Esophagus (tissue), 2 donors: ENCODE measurements at regions not wholly inside any gene's neighbourhood (a gene's known extent, or its start where the extent isn't known, plus 50 kb on each side); places are given as distances from the start of the nearest gene placed in this dataset.
"Not testable (repeated sequence)": the region's sequence is repeated elsewhere in the genome, so short reads cannot be mapped to it uniquely, and the experiment has no call there.

ENCODE experiments used
- H3K27ac ChIP-seq, 2 donors: one replicate each; pipeline ENCODE4 v1.5.1; 2013; ENCODE audit warnings: low read depth in 2 of 2, mild to moderate bottlenecking in 2 of 2, inconsistent platforms in 1 of 2, low read length in 1 of 2, moderate library complexity in 1 of 2
- H3K27me3 ChIP-seq, 2 donors: one replicate each; pipeline ENCODE4 v1.6.1; 2013; ENCODE audit warnings: low read length in 2 of 2, control low read depth in 1 of 2, mild to moderate bottlenecking in 1 of 2; ENCODE audit not compliant: insufficient read depth in 2 of 2, control insufficient read depth in 1 of 2
- H3K36me3 ChIP-seq, 2 donors: one replicate each; pipeline ENCODE4 v1.6.1; 2013; ENCODE audit warnings: low read length in 1 of 2; ENCODE audit not compliant: control insufficient read depth in 2 of 2, insufficient read depth in 2 of 2
- H3K4me1 ChIP-seq, 2 donors: one replicate each; pipeline ENCODE4 v1.6.1; 2013; ENCODE audit warnings: low read length in 1 of 2; ENCODE audit not compliant: control insufficient read depth in 2 of 2, insufficient read depth in 2 of 2
- H3K4me3 ChIP-seq, 2 donors: one replicate each; pipeline ENCODE4 v1.5.1; 2013; ENCODE audit warnings: low read length in 2 of 2, mild to moderate bottlenecking in 2 of 2, low read depth in 1 of 2, moderate library complexity in 1 of 2
- H3K9me3 ChIP-seq, 2 donors: one replicate each; pipeline ENCODE4 v1.6.1; 2013; ENCODE audit warnings: mild to moderate bottlenecking in 2 of 2, low read depth in 1 of 2, low read length in 1 of 2, moderate library complexity in 1 of 2; ENCODE audit not compliant: control insufficient read depth in 2 of 2, insufficient read depth in 1 of 2
- WGBS, 2 donors: extraction: QIAGEN DNeasy Blood & Tissue Kit; methylation state at CpG; one replicate each; pipeline ENCODE4 v1.1.7; 2013; 5-methylcytosine and 5-hydroxymethylcytosine counted together
- donor health status: healthy with polysubstance abuse.
- donor health status: Bipolar disorder and iron deficiency.

DNA sequence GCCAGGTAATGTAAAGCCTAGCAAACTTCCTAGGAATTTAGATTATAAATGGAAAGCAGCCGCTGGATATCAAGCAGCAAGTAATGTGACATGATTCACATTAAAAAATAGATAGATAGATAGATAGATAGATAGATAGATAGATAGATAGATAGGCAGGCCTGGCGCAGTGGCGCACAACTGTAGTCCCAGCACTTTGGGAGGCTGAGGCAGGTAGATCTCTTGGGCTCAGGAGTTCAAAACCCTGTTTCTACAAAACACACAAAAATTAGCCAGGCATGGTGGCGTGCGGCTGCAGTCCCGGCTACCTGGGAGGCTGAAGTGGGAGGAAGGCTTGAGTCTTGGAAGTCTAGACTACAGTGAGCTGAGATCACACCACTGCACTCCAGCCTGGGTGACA is 236.9 kb downstream of the SLITRK6 start:
- no peaks in the 10 kb centered on the region for H3K27me3 ChIP-seq
- H3K27ac ChIP-seq, result no peak overlapping the region
- no peaks in the 10 kb centered on the region for H3K4me1 ChIP-seq
- no peaks in the 10 kb centered on the region for H3K9me3 ChIP-seq
- no peaks in the 10 kb centered on the region for H3K36me3 ChIP-seq
- H3K4me3 ChIP-seq, result no peak overlapping the region
- WGBS, 2 donors, result 94 to 97% methylated on average over 6 of the region's 6 CpGs

DNA sequence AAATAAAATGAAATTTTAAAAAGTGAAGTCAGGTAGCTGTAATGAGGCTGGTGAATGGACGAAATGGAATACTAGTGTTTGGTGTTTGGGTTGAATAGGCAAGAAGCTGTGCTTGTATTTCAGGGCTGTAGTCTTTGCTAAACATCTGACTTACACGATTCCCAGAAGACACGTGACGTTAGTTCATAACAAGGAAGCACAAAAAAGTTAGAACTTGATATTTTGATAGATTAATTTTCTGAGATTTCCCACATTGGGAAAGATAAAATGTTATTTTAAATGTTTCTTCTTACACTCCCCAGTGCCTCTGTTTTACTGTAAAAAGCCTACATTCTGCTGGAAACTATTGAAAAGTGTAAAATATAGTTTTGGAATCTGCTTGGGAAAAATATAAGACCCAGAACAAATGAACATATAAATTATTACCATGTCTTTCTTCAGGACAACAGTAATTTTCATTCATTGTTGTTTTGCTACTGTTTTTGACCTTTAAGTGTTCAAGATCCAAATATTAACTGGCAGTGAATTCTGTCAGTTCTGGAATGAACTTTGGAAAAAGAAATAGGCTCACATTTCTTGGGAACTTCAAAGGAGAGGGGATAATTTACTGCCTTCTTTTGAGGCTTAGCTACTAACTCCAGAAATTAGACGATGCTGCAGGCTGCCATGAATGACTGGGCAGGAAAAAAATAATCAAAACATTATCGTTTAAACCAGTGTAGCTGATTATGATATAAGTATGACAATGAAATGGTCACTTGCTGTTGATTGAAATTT is 241.3 kb downstream of the SLITRK6 start:
- Histone ChIP-seq H3K27me3 (no peaks in the 10 kb centered on the region), H3K4me3 (no peak overlapping the region), H3K27ac (no peak overlapping the region), H3K9me3 (no peaks in the 10 kb centered on the region), H3K4me1 (no peaks in the 10 kb centered on the region), H3K36me3 (no peaks in the 10 kb centered on the region)
- WGBS, 2 donors, result 53 to 61% methylated on average over 6 of the region's 6 CpGs

DNA sequence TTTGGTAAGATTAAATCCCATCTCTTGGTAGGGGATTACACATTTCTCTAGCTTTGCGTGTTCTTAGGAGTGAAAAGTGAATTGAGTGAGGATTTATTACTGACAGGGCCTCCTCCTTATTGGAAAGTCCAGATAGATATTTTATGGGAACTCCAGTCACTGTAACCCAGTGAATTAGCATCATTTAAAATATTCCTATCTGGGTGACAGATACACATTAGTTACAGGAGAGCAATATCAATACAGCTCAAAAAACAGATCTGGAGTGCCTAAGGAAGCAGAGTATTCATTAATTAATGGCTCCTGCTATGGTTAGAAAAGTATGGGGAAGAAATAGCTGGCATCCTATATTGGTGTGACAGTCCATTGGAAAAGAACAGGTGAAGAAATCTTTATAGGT is 248.2 kb downstream of the SLITRK6 start:
- WGBS, 2 donors, result 89 to 93% methylated on average over 1 of the region's 1 CpG
- no peaks in the 10 kb centered on the region for H3K36me3 ChIP-seq
- no peak overlapping the region for H3K27ac ChIP-seq
- no peaks in the 10 kb centered on the region for H3K9me3 ChIP-seq
- H3K4me1 ChIP-seq, result no peaks in the 10 kb centered on the region
- H3K27me3 ChIP-seq, result no peaks in the 10 kb centered on the region
- H3K4me3 ChIP-seq, result no peak overlapping the region

DNA sequence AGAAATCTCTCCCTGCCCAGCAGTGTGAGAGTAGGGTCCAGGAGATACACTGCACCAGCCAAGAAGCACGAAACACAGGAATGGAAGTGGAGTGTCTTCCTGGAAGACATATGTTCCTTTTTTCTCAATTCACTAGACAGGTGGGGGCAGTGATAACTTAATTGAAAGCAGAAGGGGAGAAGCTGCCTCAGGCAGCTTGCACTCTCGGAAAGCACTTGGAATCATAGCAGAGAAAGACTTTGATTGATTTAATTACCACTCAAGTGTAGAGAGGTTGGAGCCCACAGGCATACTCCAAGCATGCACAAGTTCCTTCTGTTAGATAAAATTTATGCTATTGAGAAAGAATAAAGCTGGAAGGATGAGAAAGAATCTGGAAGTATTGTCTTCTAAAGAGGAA is 249.4 kb downstream of the SLITRK6 start:
- H3K27ac ChIP-seq, result no peak overlapping the region
- no peaks in the 10 kb centered on the region for H3K36me3 ChIP-seq
- no peaks in the 10 kb centered on the region for H3K27me3 ChIP-seq
- 49 to 63% methylated on average over 2 of the region's 2 CpGs for WGBS, 2 donors
- H3K4me1 ChIP-seq, result no peaks in the 10 kb centered on the region
- no peaks in the 10 kb centered on the region for H3K9me3 ChIP-seq
- H3K4me3 ChIP-seq, result no peak overlapping the region

DNA sequence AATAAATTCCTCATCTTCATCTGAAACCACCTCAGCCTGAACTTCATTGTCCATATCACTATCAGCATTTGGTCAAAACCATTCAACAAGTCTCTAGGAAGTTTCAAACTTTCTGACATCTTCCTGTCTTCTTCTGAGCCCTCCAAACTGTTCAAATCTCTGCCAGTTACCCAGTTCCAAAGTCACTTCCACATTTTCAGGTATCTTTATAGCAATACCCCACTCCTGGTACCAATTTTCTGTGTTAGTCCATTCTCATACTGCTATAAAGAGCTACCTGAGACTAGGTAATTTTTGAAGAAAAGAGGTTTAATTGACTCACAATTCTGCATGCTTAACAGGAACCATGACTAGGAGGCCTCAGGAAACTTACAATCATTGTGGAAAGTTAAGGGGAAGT is 250.4 kb downstream of the SLITRK6 start:
- not testable (repeated sequence) for H3K27me3 ChIP-seq, H3K36me3 ChIP-seq, H3K9me3 ChIP-seq, H3K4me1 ChIP-seq, H3K4me3 ChIP-seq, H3K27ac ChIP-seq

DNA sequence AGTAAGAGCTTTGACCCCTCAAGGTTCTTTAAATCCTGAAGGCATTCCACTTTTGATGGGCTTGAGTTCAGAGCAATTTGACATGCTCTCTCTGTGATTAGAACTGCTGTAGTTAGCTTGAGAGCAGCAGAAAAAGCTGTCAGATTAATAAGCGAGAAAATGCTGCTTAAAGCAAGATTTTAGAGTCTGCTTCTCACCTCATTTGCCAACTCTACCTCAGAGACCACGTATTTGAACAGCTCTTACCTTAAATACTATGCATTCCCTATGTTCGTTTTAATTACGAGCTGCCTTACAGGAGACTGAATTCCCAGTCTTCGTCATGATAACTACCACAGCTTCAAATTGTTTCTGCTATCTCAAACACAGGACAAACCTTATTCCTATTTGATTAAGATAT is 253.4 kb downstream of the SLITRK6 start:
- no peaks in the 10 kb centered on the region for H3K4me1 ChIP-seq
- no peaks in the 10 kb centered on the region for H3K27me3 ChIP-seq
- H3K36me3 ChIP-seq, result no peaks in the 10 kb centered on the region
- no peak overlapping the region for H3K27ac ChIP-seq
- whole genome bisulfite sequencing, 2 donors, result 76 to 79% methylated on average over 5 of the region's 5 CpGs
- H3K4me3 ChIP-seq, result no peak overlapping the region
- no peaks in the 10 kb centered on the region for H3K9me3 ChIP-seq

DNA sequence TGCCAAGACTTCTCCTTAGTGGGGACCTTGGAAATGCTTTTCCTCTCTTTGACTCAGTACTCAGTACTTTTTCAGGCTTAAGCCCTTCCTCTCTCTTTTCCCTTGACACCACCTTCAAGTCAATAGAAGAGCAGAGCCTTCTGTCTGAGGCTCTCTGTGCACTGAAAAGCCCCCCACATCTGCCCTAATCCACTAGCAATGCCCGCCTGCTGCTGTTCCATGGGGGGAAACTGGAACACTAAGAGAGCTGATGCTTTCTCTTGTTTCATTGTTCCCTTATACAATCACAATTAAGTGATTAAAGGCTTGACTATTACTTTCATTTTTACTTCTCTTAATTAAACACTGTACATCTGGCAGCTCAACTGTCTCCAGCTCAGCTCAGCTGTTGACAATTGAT is 254.5 kb downstream of the SLITRK6 start:
- H3K36me3 ChIP-seq, result no peaks in the 10 kb centered on the region
- H3K27ac ChIP-seq, result no peak overlapping the region
- no peaks in the 10 kb centered on the region for H3K27me3 ChIP-seq
- H3K4me1 ChIP-seq, result no peaks in the 10 kb centered on the region
- WGBS, 2 donors, result 90 to 96% methylated on average over 1 of the region's 1 CpG
- H3K9me3 ChIP-seq, result no peaks in the 10 kb centered on the region
- no peak overlapping the region for H3K4me3 ChIP-seq

DNA sequence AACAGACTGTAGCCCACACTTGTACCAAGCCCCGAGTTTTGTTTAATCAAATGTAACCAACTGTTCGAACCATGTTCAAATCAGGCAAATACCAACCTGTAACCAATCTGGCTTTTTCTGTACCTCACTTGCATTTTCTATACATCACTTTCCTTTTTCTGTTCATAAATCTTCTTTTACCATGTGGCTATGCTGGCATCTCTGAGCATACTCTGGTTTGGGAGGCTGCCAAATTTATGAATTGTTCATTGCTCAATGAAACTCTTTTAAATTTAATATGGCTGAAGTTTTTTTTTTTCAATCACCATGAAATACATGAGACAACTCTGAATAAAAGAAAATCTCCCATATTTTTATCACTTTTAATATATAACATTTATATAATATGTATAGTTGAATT is 256.1 kb downstream of the SLITRK6 start:
- no peaks in the 10 kb centered on the region for H3K4me1 ChIP-seq
- 31 to 38% methylated on average over 2 of the region's 2 CpGs for WGBS, 2 donors

DNA sequence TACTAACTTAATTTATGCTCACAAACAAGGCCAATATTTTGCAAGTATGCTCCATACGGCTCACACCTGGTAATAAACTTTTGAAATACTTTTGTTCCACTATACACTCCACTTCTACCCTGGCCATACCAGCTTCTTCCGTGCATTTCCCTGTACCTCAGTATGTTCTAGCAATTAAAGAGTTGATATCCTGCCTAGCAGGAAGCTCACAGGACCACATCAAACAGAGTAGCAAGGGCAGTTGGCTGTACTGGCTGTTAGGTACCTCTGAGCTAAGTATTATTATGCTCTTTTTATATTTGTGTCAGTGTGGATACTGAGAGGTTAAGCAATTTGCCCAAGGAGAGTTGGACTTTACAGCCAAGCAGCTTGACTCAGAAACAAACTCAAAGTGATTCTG is 257.7 kb downstream of the SLITRK6 start:
- Histone ChIP-seq H3K9me3 (no peaks in the 10 kb centered on the region), H3K27me3 (no peaks in the 10 kb centered on the region), H3K27ac (no peak overlapping the region), H3K4me1 (no peaks in the 10 kb centered on the region), H3K4me3 (no peak overlapping the region), H3K36me3 (no peaks in the 10 kb centered on the region)
- 64 to 72% methylated on average over 2 of the region's 2 CpGs for WGBS, 2 donors

More for the DNA sequence above, 256.1 kb downstream of the SLITRK6 start:
- no peaks in the 10 kb centered on the region for H3K27me3 ChIP-seq
- no peak overlapping the region for H3K4me3 ChIP-seq
- H3K27ac ChIP-seq, result no peak overlapping the region
- H3K9me3 ChIP-seq, result no peaks in the 10 kb centered on the region
- no peaks in the 10 kb centered on the region for H3K36me3 ChIP-seq

DNA sequence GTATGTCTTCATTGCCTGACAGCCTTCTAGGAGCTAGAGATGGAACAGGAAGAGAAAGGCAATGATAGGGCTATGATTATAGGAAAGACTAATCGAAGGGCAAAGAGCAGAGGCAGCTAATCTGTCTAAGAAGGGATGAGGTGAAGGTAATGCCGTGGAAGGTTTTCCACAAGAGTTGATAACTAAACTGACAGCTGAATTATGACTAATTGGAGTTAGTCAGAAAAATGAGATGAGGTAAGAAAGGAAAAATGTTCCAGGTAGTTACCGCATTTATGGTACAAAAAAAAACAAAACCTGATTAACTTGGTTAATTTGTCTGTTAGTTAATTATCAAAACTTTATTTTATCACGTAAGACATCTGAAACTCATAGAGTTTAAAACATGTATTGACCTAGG is 260.3 kb downstream of the SLITRK6 start:
- no peak overlapping the region for H3K27ac ChIP-seq
- H3K36me3 ChIP-seq, result no peaks in the 10 kb centered on the region
- no peaks in the 10 kb centered on the region for H3K27me3 ChIP-seq
- no peaks in the 10 kb centered on the region for H3K4me1 ChIP-seq
- WGBS, 2 donors, result 73 to 74% methylated on average over 4 of the region's 4 CpGs
- H3K4me3 ChIP-seq, result no peak overlapping the region
- H3K9me3 ChIP-seq, result no peaks in the 10 kb centered on the region
